Breast epithelium (tissue), 4 donors: ENCODE measurements at regions not wholly inside any gene's neighbourhood (a gene's known extent, or its start where the extent isn't known, plus 50 kb on each side); places are given as distances from the start of the nearest gene placed in this dataset.

ENCODE experiments used
- DNase-seq, 2 donors: peaks; one replicate each; pipeline ENCODE4 v3.0.0-alpha.2; 2019; ENCODE audit warnings: low spot score in 2 of 2
- H3K27ac ChIP-seq, 2 donors: fragments of 200-600 bp; sonication (generic) in 1 of 2; one replicate each; pipeline ENCODE4 v1.5.1; 2016 to 2019; ENCODE audit warnings: mild to moderate bottlenecking in 1 of 2
- H3K27me3 ChIP-seq, 2 donors: fragments of 200-600 bp; sonication (generic) in 1 of 2; one replicate each; pipeline versions ENCODE4 v1.5.1 to v1.6.0; 2017 to 2019; ENCODE audit warnings: control low read depth in 1 of 2, mild to moderate bottlenecking in 1 of 2
- H3K36me3 ChIP-seq: fragments of 200-600 bp; one replicate; pipeline ENCODE4 v1.5.1; 2019
- H3K4me1 ChIP-seq, 2 donors: fragments of 200-600 bp; sonication (generic); one replicate each; pipeline ENCODE4 v1.5.1; 2016 to 2019; ENCODE audit warnings: control low read depth in 1 of 2
- H3K4me3 ChIP-seq, 3 donors: fragments of 200-600 bp; sonication (generic); 1 replicate in 2 of 3; 2 replicates in 1 of 3; pipeline ENCODE4 v1.5.1; 2016 to 2019; ENCODE audit warnings: mild to moderate bottlenecking in 3 of 3, moderate library complexity in 2 of 3
- H3K9me3 ChIP-seq, 2 donors: fragments of 200-600 bp; sonication (generic) in 1 of 2; one replicate each; pipeline ENCODE4 v1.5.1; 2016 to 2019; ENCODE audit warnings: control low read depth in 1 of 2
- CTCF ChIP-seq, 3 donors: fragments of 450-650 bp; IDR thresholded peaks; one replicate each; pipeline ENCODE4 v1.5.1; 2016 to 2017; ENCODE audit warnings: antibody characterized with exemption in 3 of 3, mild to moderate bottlenecking in 3 of 3, moderate library complexity in 3 of 3
- POLR2A ChIP-seq: fragments of 450-650 bp; IDR thresholded peaks from one replicate; pipeline ENCODE4 v1.6.1; 2016; ENCODE audit warnings: antibody characterized with exemption, mild to moderate bottlenecking, moderate library complexity
- POLR2AphosphoS5 ChIP-seq, 3 donors: sonication (generic); formaldehyde crosslinking; IDR thresholded peaks; one replicate each; pipeline ENCODE4 v1.6.1; 2017; ENCODE audit warnings: antibody characterized with exemption in 3 of 3
- intact Hi-C: fragments of 100-400 bp; cut with DNase I; formaldehyde crosslinking; loops from one replicate; pipeline ENCODE4 v1.15.1; 2023; ENCODE audit warnings: low total_unique reads

GRCh38 chr15:26129852-26130251 is 266.7 kb upstream of the ATP10A start:
- Histone ChIP-seq H3K36me3 (no peaks in the 10 kb centered on the region), H3K4me3 (no peak overlapping the region), H3K27me3 (peaks cover 0 to 7% of the 10 kb centered on the region in 2 donors), H3K4me1 (no peaks in the 10 kb centered on the region), H3K27ac (no peak overlapping the region), H3K9me3 (no peaks in the 10 kb centered on the region)
- no peak for DNase-seq
- TF ChIP-seq POLR2AphosphoS5 (IDR thresholded peaks at IDR 0.05) (no peak), CTCF (IDR thresholded peaks at IDR 0.05) (no peak), POLR2A (no peak)
- intact Hi-C loops = loop anchor here (2.0 kb wide), 1 partner anchor 45 kb away; no protein-coding TSS in a partner anchor

DNA sequence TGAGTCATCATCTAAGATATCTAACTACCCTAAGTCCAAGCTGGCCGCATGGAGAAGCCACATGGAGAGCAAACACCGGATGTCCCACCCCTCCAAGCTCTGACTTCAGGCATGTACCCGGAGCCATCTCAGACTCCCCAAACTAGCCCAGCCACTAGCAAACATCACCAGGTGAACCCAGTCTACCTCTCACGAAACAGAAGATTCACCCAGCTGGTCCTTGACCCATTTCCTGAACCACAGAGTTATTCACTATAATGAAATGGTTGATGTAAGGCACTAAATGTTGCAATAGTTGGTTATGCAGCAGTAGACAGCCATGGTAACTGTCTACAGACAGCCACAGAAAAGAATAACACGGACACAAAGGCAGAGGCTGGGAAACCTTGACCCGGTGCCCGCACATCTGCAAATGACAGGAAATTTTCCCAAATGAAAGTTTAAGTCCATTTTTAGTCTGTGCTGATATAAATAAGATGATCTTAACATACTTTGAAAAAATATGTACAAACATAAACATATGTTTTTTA is 265.5 kb upstream of the ATP10A start:
- H3K4me1 ChIP-seq = no peaks in the 10 kb centered on the region
- TF ChIP-seq CTCF (IDR thresholded peaks at IDR 0.05) (no peak), POLR2AphosphoS5 (IDR thresholded peaks at IDR 0.05) (no peak), POLR2A (no peak)
- H3K9me3 ChIP-seq = no peaks in the 10 kb centered on the region
- no peak overlapping the region for H3K27ac ChIP-seq
- no peak for DNase-seq
- H3K4me3 ChIP-seq = no peak overlapping the region
- no peaks in the 10 kb centered on the region for H3K36me3 ChIP-seq
- H3K27me3 ChIP-seq = peaks cover 0 to 7% of the 10 kb centered on the region in 2 donors
- intact Hi-C loops = no loop called here

- no peak for TF ChIP-seq POLR2A
- no peak for TF ChIP-seq POLR2AphosphoS5 (IDR thresholded peaks at IDR 0.05)
- no peak for TF ChIP-seq CTCF (IDR thresholded peaks at IDR 0.05)
- no peak overlapping the region for H3K27ac ChIP-seq
- DNase-seq = no peak
- no peaks in the 10 kb centered on the region for H3K36me3 ChIP-seq
- H3K4me1 ChIP-seq = no peaks in the 10 kb centered on the region
- no peak overlapping the region for H3K4me3 ChIP-seq
- H3K9me3 ChIP-seq = no peaks in the 10 kb centered on the region
- H3K27me3 ChIP-seq = peaks cover 0 to 4% of the 10 kb centered on the region in 2 donors
- intact Hi-C loops = no loop called here
Observed at GRCh38 chr15:26126819-26127387, 263.8 kb upstream of the ATP10A start.

- no peaks in the 10 kb centered on the region for H3K9me3 ChIP-seq
- intact Hi-C loops = no loop called here
- TF ChIP-seq POLR2A = no peak
- TF ChIP-seq POLR2AphosphoS5 (IDR thresholded peaks at IDR 0.05) = no peak
- TF ChIP-seq CTCF (IDR thresholded peaks at IDR 0.05) = no peak
- peak overlapping the region in 1 of 3 donors; percentile 25 for H3K4me3 ChIP-seq
- no peaks in the 10 kb centered on the region for H3K4me1 ChIP-seq
- H3K27me3 ChIP-seq = peaks cover 0 to 4% of the 10 kb centered on the region in 2 donors
- DNase-seq = no peak
- no peaks in the 10 kb centered on the region for H3K36me3 ChIP-seq
- H3K27ac ChIP-seq = no peak overlapping the region
Observed at GRCh38 chr15:26126070-26126469, 262.9 kb upstream of the ATP10A start.

DNA sequence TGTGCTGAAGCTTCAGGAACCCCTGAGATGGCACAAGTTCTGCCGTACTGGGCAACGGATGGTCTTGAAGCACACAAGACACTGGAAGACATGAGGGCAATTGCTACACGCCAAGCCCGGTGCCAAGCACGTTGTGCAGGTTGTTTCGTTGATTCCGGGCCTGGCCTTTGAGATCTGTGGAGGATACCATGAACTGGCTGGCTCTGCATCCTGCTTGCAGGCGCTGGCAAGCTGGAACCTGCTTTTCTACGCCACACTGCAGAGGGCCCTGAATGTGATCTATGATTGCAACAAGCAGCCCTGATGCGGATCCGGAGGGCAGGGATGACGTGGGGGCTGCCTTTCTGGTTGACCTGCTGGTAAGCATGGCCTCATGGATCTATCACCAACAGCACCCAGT is 262.5 kb upstream of the ATP10A start:
- no peak for DNase-seq
- H3K4me1 ChIP-seq = no peaks in the 10 kb centered on the region
- peak overlapping the region in 1 of 3 donors; percentile 25 for H3K4me3 ChIP-seq
- H3K27ac ChIP-seq = no peak overlapping the region
- H3K9me3 ChIP-seq = no peaks in the 10 kb centered on the region
- H3K27me3 ChIP-seq = peaks cover 0 to 4% of the 10 kb centered on the region in 2 donors
- intact Hi-C loops = no loop called here
- H3K36me3 ChIP-seq = no peaks in the 10 kb centered on the region
- TF ChIP-seq CTCF (IDR thresholded peaks at IDR 0.05) (no peak), POLR2AphosphoS5 (IDR thresholded peaks at IDR 0.05) (no peak), POLR2A (no peak)
